ENCODE measurements at regions not wholly inside any gene's neighbourhood (a gene's known extent, or its start where the extent isn't known, plus 50 kb on each side); places are given as distances from the start of the nearest gene placed in this dataset.

DNA sequence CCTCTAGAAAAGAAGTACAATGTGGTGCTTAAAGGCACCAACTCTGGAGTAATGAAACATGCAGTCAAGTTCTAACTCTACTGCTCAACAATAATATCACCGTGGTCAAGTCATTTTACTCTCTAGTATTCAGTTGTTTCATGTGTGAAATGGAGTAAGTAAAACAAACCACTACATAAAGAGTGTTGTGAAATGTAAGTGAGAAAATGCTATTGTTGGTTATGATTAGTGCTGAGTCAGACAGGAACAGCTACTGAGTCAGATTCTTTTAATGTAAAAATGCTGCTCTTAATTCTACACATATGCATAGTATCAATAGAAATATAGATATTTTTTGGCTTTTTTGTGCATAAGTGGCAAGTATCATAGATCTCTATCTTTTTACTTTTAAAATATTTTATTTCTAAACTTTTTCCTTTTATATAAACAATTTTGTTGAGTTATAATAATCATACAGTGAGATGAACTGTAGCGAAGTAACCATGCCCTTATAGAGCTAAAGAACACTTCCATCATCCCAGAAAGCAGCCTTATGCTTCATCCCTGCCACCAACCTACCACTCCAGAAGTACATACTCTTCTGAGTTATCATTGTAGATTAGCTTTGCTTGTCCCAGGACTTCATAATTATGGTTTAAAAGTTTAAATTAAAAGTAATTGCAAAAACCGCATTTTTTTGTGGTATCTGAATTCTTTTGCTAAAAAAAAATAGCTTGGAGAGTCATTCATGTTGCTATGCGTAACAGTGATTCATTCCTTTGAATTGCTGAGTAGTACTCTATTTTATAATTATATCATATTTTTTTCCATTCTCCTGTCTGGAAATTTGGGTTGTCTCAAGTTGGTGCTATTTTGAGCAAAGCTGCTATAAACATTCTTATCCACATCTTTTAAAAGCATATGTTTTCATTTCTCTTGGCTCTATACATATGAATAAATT lies 548.2 kb upstream of the CLINT1 start:
- DNase-seq (ENCODE audit: low read depth) = peak; percentile 86

DNA sequence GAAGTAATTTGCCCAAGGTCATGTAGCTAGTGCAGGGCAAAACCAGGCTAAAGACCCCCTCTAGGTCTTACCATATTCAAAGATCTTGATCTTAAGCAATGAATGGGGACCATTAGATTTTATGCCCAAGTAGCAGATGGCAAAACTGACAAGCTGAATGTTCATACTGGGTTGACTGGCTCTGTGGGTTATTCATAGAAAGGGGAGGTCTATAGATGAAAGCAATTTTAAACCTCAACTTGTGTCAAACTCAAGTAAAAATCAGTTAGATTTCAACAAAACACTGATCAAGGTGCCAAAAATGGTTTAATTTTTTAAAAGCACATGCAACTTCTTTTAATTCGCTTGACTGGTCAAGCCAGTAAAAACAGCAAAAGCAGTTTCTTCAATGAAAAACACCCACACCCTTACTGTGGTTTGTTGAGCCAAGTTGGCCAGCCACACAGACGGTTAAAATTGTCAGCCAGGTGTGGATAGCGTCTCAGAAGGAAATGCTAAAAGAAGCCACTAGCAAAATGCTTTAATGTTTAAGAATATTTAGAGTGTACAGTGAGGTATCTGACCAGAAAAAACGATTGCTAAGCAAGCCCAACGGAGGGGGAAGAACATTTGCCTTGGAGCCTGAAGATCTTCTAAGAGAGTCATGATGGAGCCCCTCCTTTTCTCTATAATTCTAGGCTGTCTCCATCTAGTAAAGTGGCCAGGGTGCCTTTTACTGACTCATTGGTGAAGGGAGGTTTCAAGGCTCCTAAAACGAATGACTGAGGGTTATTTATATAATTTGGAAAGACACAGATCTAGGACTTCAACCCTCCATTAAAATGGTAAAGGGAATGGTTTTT lies 539.6 kb upstream of the CLINT1 start:
- no peak for DNase-seq (ENCODE audit: low read depth)

DNA sequence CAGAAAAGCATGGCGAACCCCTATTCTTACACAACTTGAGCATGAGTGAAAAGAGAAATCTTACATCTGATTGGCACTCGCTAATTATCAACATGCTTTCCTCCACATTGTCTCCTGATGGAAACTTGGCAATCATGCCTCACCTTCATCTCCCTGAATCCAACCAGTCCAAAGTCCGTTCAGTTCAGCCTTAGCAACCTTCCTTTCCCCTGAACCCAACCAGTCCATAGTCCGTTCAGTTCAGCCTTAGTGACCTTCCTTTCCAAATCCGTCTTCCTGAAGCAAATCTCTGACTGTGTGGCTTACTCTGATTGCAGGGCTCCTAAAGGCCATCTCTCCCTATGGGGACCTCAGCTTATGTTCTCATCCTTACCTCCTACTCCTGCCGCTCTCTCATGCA lies 538.3 kb upstream of the CLINT1 start:
- DNase-seq (ENCODE audit: low read depth) = no peak

DNA sequence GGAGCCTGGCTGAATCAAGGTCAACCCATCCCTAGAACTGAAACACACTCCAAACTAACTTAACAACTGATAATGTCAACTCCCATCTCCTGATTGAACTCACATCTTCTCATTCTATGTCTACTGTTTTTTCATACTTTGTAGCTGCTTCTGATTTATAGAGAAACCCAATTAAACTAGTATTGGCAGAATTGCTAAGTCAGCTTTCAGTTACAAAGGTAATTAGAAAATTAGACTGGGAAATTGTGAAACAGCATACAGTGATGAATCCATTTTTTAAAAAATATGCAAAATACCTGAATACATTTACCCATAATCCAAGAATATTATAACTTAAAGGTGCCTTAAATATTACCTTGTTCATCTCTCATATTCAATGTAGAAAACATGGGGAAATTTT lies 535.2 kb upstream of the CLINT1 start:
- DNase-seq (ENCODE audit: low read depth) = no peak

DNA sequence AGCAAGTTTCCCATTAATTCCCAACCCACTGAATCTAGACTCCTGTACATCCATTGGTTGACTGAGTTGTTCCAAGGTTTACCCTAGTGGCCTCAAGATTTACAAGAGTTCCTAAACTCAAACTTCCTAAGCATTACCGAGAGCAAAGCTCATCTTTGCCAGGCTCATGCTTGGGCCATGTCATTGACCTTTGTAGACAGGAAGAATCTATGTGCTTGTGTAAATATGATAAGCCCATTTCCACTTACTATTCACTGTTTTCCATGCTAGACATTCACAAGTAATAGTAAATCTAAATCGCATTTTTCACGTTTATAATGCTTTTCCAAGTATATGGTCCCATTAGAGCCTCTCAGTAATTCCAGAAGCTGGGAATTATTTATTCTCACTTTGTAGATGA lies 534.5 kb upstream of the CLINT1 start:
- DNase-seq (ENCODE audit: low read depth) = no peak

DNA sequence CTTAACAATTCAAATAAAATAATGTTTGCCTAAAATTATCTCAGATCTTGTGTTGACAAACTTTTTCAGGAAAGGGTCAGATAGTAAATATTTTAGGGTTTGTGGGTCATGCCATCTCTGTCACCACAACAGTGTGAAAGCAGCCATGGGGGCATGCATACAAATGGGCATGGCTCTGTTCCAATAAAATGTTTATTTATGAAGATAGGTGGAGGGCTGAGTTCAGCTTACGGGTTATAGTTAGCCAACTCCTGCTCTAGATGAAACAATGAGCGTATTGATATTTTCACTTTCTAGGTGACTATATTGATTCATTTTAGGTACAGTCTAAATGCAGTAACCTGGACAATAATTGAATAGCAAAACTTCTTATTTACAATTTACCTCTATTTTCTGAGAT lies 533.8 kb upstream of the CLINT1 start:
- DNase-seq (ENCODE audit: low read depth) = no peak

DNA sequence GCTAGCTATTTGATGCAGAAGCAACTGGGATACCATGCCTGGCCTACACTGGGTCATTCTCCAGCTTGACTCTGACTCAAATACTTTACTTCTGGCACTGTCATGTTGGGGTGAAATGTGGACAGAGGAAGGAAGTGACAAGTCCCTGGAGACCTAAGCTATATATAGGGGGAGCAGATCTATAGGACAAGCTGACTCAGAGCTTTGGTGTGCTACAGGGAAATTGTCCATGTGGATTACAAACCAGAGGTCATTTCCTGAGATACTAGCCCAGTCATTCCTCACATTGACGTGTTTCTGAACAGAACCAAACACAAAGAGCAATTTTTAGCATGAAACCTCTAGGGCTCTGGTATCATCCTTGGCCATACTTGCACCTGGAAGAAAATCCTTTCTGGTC lies 531.6 kb upstream of the CLINT1 start:
- DNase-seq (ENCODE audit: low read depth) = peak; percentile 44

DNA sequence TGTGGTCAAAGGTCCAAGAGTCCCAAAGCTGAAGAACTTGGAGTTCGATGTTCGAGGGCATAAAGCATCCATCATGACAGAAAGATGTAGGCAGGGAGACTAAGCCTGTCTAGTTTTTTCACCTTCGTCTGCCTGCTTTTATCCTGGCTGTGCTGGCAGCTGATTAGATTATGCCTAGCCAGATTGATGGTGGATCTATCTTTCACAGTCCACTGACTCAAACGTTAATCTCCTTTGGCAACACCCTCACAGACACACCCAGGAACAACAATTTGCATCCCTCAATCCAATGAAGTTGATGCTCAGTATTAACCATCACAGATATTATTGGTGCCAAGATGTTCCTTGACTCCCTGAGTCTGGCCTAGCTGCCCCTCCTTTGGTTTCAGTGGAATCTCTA lies 530.8 kb upstream of the CLINT1 start:
- DNase-seq (ENCODE audit: low read depth) = no peak

DNA sequence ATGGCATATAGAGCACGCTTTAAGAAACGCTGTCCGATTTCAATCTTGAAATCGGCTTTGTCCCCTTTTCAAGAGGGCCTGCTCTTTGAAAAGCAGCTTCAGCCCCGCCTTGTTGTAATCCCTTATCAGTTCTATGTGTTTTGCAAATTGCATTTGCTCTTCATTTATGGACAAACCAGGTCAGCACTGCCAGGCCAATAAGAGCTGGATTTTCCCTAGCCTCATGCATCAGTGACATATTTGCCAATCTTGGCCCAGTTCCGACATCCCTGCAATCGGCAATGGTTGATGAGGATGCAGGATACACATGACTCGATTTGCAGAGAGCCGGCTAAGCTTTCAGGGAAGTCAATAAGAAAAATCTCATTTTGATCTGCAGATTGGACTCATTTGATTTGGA lies 529.1 kb upstream of the CLINT1 start:
- DNase-seq (ENCODE audit: low read depth) = no peak

DNA sequence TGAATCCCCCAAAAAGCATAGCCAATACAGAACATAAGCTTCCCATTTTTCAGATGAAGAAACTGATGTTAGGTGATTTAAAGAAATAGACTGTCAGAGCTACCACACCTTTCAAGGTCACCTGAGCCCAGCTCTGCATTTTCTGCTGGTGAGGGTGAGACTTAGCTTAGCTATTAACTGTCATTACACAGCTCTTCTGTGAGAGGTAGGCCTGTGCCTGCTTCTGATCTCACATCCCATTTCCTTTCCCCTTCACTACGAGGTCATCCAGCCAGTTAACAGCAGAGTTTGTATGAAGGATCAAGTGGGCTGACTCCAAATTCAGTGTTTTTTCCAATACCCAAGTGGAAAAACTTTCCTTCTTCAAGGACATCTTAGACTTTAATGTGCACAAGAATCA lies 528.6 kb upstream of the CLINT1 start:
- no peak for DNase-seq (ENCODE audit: low read depth)

DNA sequence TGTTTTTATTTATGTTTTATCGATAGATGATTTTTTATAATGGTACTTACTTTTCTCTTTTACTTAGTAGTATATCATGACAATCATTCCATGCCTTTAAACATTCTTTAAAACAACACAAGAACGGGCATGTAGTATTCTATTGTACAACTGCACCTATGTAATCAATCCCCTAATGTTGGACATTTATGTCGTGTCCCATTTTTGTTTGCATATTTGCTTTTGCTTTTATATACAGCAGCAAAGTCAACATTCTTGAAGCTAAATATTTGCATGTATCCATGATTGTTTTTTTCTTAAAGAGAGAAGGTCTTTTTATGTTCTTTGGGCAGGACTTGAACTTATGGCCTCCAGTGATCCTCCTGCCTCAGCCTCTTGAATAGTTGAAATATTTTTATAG lies 527.0 kb upstream of the CLINT1 start:
- DNase-seq (ENCODE audit: low read depth) = no peak

DNA sequence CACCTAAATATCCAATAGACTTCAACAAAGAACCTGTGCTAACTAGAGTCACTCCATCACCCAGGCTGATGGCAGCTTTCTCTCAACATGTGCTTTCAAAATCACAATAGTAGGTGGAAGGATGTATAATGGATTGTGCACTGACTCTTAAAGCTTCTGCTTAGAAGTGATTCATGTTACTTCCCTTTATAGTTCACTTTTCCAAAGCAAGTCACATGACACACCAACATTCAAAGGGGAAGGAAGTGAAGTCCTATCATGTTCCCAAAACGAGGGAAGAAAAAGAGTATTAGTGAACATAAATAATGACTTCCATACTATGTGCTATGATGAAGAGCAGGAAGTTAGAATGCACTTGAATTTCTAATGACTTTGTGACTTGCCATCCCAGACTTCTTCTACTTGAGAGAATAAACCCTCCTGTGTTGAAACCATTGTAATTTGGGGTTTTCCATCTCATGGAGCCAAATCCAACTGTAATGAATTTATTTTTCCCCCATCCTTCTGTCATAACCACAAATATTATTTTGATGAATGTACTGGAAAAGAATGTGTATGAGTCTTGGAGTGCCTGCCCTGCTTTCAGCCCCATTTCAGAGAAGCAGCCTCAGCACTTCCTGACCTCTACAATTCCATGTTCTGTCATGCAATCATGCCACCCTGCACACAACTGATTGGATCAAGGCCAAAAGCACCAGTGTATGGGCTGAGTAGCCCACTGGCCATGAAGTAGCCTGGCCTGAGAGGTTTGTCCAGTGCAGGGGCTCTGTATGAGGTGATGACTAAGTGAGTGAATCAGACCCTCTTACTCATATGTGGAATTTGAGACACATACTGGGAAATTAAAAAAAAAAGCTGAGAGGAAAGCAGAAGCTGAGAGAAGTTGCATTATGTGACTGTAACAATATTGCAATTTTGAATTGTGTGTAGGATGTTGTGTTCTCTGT lies 525.9 kb upstream of the CLINT1 start:
- peak; percentile 96 for DNase-seq (ENCODE audit: low read depth)

DNA sequence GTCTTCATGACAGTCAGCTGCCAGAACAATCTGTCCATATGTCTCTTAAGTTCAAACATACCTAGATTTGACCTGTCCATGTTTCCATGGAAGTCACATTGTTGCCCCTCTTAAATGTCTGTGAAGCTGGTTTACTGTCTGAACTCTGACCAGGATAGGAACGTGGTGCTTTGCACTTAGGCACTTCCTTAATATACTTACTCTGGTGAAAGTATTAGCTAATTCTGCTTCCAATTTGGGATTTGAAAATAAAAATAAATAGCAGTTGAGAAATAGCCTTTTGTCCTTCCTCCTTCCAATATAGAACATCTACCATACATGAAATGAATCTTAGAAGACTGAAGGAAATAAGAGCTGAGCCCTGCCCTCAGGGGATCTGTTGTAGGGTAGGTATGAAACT lies 524.5 kb upstream of the CLINT1 start:
- no peak for DNase-seq (ENCODE audit: low read depth)

DNA sequence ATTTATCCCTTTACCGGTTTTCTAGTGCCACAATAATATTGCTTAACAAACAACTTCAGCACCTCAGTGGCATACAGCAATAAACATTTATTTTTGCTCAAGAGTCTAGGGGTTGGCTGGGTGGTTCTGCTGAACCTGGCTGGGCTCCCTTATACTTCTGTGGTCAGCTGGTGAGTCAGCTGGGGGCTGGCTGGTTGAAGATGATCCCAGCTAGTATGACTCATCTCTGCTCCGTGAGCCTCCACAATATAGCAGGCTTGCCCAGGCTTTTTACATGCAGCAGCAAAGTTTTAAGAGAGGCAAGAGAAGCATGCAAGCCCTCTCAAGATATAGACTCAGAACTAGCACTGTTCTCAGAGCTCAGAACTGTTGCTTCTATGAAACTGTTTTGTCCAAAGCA lies 523.5 kb upstream of the CLINT1 start:
- DNase-seq (ENCODE audit: low read depth) = peak; percentile 98

DNA sequence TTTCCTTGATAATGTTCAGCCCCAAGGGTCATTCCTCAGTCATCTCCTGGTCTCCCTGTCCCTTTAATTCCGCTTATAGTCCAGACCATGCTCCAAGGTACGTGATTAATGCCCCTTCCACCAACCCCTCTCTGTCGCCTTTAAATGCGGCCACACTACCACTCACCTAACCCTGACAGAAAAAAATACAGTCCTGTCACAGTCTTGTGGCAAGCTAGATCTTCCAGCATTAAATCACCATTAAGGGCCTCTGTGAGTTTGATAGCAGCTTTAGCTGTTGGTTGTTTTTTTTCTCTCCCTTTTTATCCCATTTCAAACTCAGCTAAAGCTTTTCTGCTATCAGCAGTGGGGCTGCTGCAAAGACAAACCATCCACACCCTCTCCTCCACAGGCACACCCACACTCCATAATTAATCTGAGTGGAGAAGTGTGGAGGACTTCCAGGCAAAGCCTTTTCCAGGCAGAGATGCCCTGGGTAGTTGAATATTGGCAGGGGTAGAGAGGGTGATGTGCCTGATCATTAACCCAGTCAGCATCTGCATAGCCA lies 522.7 kb upstream of the CLINT1 start:
- DNase-seq (ENCODE audit: low read depth) = no peak

DNA sequence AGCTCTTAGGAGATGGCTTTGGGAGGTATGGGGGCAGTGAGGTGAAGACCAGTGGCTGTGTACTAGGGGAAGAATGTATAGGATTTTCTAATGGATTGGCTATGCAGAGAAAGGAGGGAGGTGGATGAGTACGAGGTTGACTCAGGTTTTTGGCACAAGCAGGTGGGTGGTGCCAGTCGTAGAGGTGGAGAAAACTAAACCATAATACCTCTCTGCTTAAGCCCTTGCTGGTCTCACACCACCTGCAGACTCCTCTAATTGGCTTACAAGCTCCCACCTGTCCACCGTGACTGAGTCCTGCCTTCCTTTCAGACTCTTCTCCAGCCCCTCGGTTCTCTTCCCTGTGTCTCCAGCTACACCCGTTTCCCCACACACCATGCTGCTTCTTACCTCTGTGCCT lies 521.7 kb upstream of the CLINT1 start:
- DNase-seq (ENCODE audit: low read depth) = no peak

DNA sequence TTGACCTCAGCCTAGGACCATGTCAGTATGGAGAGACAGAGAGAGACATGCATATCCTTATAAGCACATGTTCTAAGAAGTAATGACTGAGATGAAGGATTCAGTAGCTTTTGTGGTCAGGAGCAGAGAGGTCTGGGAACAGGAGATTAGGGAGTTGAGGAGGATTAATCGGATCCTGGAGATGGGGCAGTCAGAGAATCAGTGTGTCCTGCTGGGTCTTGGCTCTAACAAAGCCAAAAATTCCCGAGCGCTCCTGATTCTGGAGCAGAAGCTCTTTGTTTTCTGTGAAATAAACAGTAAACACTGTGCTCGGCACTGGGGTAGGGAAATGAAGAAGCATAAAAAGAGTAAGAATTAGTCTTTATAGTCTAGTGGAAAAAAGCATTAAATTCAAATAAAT lies 520.0 kb upstream of the CLINT1 start:
- DNase-seq (ENCODE audit: low read depth) = no peak

DNA sequence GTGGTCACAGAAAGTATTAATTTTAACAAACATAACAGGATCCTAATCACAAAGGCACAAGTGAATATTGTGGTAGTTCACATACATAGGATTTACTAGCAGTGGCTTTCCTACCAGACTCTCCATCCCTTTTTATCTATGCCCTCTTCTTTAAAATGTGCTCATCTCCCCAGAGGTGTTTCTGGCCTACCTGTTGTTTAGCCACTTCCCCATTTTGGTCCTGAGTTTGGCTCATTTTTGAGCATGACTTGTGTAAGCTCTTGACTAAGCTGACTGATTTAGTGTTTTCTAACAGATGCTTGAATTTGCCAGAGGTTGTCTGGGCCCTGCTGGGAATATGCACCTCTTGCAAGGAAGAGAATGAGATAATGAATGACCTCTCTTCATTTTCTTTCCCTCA lies 517.7 kb upstream of the CLINT1 start:
- no peak for DNase-seq (ENCODE audit: low read depth)

DNA sequence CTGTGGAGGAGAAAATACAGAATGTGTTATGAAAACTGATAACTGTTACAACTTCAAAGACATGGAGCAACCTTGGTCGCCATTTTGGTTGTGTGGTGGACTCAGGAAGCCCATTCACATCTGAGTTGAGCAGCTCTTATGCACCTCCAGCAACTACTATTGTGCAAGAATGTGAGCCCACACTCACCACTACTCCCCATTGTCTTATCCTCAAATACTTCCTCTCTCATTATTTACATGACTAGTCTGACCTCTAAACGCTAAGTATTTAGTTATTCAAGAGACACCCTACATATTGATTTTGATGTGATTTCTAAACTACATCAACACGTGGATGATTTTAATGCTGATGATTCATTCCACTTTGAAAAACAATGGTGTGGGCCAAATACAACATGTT lies 516.6 kb upstream of the CLINT1 start:
- peak; percentile 35 for DNase-seq (ENCODE audit: low read depth)

DNA sequence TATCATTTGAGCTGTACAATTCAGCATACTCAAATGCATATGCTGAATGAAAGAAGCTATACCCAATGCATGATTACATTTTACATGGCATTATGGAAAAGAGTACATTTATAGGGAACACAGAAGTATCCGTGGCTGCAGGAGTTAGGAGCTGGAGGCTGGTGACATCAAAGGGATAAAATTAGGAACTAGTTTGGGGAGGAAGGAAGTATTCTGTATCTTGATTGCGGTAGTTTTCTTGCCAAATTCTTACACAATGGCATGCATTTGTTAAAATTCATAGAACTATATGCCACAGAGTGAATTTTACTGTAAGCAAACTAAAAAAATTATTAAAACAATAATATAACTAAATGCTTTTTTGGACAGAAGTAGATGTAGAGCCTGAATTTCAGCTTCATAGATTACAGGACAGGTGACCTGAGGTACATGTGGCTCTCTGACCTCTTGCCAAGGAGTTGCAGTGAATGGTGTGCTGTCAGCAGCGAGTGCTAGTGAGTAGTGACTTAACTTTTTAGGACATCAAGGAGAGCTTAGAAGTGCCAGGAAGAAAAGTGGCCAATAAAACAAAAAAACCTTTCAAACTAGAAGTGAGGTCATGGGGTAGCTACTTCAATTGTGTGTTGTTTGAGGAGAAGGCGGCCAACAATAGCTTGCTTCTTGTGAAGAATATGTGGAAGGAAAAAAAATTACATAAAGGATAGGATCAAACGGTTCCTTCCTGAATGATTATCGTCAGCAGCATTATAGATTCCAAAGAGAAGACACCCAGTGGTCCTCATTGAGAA lies 514.9 kb upstream of the CLINT1 start:
- DNase-seq (ENCODE audit: low read depth) = no peak

DNA sequence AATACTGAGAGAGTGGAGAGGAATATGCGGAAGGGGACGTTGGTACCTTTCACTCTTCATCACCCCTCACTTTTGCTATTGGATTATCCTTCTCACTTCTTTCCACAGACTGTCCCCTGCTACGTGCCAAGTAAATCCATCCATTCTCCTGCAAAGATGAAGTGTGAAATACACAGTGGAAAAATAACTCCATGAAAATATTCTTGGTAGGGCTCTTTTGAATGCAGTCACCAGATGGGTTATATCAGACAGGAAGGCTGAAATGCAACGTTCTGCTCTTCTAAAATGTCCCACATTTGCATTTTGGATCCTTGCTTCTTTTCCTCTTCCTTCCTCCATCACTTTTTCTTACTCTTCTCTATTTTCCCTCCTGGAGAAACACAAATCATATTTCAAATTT lies 510.3 kb upstream of the CLINT1 start:
- DNase-seq (ENCODE audit: low read depth) = no peak
